GM19467 (cell line): ENCODE measurements at regions not wholly inside any gene's neighbourhood (a gene's known extent, or its start where the extent isn't known, plus 50 kb on each side); places are given as distances from the start of the nearest gene placed in this dataset.
"Not testable (repeated sequence)": the region's sequence is repeated elsewhere in the genome, so short reads cannot be mapped to it uniquely, and the experiment has no call there.

Experiments
- ATAC-seq: cut with Tn5 transposase; IDR thresholded peaks from one replicate; pipeline ENCODE4 v1.9.1; 2021; ENCODE audit warnings: mild to moderate bottlenecking, moderate library complexity; ENCODE audit not compliant: unreplicated experiment

DNA sequence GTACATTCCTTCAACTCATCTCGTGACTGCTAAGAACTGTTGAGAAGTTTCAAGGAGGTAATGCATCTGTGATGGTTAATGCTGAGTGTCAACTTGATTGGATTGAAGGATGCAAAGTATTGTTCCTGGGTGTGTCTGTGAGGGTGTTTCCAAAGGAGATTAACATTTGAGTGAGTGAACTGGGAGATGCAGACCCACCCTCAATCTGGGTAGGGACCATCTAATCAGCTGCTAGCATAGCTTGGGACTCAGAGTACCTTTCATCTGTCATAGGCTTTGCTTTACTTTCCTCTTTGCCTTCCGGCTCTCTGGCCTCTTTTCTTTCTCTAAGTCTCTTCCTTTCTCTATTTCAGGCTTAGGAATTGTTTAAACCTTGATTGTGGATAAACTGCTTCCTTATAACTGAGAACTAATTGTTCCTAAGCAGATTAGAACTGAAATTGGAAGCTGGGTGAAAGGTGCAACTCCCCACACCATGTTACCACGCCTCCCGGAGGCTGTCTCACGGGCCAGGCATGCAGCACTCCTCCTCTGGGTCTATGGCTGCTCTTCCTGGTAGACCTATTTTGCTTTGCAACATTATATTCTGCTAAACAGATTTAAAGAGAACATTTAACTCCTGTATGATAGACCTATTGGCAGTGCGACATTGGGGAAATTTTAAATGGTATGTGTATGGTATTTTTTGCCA lies 298.2 kb downstream of the CCSER2 start:
- no peak for ATAC-seq

DNA sequence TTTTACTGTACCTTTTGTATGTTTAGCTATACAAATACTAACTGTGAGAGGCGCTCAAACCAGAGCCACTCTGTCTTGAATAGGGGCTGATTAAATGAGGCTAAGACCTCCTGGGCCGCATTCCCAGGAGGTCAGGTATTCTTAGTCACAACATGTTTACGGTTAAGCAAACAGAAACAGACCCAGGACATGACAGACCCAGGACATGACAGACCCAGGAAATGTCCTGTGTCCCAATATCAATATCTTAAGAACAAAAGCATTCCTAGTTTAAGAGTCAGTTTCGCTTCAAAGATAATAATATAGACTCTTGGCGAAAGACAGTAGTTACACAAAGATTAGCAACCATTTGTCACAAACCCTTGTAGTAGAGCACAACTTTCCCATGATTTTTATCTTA lies 304.5 kb downstream of the CCSER2 start:
- no peak for ATAC-seq

DNA sequence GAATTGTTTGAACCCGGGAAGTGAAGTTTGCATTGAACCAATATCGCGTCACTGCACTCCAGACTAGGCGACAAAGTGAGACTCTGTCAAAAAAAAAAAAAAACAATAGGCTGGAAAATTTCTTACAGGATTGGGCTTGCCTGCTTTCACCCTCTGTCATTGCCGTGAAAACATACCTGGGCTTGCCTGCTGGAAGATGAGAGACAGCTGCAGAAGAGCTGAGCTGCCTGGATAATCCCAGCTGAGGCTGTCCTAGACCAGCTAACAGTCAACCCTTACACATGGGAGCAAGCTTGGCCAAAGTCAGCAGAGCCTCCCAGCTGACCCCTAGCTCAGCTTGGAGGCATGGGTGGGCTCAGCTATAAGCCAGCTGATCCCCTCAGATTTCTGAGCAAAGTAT lies 306.2 kb downstream of the CCSER2 start:
- ATAC-seq, result no peak

DNA sequence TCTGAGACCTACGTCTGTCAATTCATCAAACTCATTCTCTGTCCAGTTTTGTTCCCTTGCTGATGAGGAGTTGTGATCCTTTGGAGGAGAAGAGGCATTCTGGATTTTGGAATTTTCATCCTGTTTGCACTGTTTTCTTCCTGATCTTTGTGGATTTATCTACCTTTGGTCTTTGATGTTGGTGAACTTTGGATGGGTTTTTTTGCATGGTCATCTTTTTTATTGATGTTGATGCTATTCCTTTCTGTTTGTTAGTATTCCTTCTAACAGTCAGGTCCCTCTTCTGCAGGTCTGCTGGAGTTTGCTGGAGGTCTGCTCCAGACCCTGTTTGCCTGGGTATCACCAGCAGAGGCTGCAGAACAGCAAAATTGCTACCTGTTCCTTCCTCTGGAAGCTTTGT lies 322.2 kb downstream of the CCSER2 start:
- ATAC-seq, result not testable (repeated sequence)

DNA sequence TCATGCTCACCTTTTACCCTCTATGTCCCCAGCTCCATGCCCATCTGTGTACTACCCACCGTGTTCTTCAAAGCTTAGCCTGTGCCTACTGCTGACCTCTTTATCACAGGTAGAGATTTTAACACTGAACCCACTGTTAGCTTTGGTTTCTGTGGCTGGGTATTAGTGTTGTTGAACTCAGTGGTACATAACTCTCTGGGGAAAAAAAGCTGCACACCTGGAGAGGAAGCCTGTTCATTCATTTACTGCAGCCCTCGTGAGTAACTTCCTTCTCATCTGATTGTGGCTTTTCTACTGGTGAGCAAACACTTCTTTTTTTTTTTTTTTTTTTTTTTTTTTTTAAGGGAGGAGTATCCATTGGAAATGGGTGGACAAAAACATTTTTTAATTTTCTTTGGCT lies 326.3 kb downstream of the CCSER2 start:
- peak; percentile 95 for ATAC-seq

DNA sequence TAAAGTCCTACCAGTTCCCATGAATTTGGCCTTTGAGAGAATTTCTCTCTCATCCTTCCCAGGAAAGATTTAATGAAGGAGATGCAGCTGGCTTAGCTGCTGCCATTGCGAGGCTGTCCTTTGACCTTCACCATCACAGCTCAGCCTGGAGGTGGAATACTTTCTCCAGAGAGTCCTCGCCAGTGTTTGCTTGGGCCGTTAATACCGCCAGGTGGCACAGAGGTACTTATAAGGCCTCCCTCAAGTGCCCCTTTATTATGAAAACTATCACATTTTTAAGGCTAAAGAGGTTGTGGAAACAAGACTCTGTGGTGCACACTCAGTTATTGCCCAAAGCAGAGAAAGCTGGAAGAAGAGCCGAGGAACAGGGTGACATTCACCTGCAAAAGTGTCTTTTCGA lies 330.6 kb downstream of the CCSER2 start:
- no peak for ATAC-seq

DNA sequence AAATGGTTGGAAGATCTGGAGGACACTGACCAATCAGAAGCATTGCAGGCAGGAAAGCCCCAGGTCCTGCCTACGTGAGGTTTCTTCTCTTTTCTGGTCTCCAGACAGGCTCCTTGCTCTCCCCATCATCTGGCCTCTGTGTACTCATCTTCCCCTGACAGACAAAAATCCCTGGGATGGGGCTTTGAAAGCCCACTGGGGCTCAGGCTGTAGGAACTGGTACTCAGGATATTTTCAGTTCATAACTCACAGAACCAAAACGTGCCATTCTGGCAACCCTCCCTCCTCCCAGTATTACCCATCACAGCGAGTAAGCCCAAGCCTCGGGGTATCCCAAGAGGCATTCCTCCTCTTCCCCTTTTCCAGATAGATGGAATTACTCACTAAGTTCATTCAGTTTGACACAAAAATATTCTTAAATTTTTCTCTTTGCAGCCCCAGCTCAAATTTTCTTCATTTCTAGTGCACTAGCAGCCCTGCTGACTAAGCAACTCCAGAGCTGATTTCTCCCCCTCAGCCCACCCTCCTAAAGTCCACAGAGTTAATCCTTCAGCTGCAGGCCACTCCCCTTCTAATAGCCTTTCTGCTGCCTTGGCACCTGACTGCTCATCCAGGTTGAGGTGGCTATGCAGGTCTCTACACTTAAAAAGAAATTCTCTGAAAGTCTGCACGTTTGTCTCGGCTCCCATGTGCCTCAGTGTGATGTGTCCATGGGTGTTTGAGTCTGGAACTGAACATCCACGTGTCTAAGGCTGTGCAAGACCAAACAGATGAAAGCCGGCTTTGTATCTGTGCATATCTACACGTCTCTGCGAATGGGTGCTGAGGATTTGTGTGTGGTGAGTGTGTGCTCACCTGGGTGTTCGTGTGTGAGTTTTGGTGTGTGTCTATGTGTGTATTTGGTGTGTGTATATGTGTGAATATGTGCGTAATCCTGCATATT lies 331.4 kb downstream of the CCSER2 start:
- ATAC-seq, result no peak

DNA sequence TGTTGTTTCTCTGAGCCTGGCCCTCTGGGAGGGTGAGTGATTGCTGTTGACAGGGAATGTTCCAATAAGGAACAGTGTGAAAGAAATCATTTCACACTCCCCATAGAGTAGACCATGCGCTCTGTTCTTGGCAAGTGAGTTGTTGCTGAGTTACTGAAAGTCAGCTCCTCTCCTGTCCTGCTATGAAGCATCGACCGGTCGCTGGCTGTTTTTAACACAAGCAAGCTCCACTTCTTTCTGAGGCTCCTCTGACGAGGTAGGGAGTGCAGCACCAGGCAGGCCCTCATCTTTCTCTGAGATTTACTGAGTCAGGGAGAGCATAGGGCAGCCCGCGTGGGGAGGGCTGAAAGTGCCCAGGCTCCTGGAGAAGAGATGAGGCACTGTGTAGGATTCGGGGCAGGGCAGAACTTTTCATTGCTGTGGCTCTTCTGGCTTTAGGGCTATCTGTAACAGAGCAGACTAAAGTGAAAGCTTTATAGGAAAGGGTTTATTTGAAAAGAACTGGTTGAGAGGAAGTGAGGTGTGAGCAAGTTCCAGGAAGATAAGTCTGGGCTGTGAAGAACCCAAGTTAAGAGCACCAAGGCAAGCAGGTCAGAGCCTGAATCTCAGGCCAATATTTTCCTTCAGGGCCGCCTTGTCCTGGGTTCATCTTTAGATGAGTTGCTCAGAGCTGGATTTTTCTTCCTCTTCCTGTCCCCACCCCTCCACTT lies 332.2 kb downstream of the CCSER2 start:
- no peak for ATAC-seq

DNA sequence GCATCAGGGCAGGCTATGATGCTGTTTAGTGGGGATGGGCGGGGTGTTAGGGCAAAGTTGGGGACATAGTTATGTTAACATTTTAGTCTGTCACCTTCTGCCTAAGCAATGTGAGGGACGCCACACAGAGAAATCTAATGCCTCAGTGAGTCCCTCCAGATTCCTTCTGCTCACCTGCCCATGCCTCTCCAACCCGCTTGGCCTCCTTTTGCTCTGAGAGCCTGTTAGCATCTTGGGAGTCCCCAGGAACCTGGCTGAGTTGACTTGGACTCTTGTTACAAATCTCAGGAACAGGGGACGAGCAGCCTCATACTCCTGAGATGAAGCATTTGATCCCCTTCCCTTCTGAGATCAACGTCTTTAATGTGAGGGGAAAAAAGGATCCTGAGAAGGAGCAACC lies 336.8 kb downstream of the CCSER2 start:
- no peak for ATAC-seq

DNA sequence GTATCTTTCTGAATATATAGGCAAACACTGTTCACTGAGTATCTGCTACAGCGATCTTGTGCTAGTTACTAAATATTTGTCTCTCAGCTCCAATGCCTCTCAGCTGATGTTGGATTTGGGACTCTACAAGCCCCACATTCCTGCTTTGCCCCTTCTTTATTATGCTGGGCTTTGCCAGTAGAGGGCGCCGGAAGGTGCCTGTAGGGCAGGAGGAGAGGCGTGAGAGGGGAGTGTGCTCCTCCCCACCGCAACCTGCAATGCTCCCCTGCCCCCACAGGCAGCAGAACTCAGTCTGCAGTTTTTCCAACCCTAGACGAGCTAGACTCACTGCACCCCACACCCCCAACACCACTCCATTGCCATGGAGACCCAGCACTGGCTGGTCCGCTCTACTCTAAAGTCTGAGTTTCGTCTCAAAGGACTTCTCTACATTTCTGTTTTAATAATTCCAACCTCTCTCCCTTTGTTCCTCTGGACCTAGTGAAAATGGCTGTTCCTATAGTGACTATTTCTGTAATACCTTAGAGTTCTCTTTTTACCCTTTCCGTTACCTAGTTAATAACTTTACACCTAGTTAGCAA lies 337.6 kb downstream of the CCSER2 start:
- no peak for ATAC-seq

DNA sequence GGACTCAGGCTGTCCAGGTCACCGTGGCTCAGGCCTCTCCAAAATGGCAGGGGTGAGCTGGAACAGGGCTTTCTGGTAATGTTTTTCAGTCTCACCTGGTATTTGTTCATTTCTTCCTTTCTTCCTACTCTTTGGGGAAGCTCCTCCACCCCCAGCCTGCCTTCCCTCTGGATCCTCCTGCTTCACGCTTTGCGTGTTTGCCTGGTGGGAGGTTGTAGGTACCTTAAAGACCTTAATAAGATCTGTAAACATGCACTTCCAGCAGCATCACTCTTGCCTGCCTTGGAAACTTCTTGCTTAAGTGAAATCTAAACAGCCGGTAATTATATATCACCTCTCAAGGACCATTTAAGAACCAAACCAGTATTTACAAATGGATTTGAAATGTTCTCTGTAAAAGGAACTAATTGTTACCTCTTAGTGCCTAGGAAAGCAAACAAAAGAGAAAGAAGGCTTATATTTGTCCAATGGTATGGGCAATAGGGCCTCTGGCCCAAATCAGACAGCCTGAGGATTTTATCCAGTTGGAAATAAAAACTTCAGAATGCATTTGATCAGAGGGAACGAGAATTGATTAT lies 339.9 kb downstream of the CCSER2 start:
- ATAC-seq, result no peak

DNA sequence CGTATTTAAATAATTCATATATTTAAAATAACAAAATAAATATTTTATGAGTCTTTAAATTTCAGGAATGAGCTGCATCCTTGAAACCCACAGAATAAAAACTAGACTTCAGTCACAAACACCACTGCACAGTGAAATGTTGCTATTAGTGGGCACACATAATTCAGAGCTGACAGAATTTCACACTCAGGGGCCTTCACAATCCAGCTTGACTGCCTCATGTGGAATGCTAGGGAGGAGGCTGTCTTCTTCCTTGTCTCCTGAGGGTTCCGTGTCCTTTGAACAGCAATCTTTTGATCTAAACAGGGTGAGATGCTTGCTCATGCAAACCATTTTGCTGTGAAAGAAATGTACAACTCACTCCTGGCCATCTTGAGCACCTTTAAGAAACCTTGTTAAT lies 346.7 kb downstream of the CCSER2 start:
- no peak for ATAC-seq

DNA sequence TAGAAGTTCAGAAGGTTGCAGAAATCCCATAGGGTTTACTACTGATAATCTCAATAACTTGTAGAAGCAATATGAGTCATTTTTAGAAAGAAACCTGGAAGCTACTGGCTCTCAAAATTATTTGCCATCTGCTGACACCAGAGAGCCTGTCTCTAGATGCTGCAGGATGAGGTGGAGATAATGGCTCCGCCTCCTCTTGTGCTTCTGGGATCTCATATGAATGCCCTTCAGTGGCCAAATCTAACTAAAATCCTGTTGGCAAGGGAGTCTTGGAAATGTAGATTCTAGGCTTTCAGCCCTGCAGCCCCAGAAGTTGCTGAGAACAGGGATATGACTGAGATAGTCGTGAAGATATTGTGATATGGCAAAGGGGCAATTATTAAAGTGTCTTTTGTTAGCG lies 348.1 kb downstream of the CCSER2 start:
- no peak for ATAC-seq

DNA sequence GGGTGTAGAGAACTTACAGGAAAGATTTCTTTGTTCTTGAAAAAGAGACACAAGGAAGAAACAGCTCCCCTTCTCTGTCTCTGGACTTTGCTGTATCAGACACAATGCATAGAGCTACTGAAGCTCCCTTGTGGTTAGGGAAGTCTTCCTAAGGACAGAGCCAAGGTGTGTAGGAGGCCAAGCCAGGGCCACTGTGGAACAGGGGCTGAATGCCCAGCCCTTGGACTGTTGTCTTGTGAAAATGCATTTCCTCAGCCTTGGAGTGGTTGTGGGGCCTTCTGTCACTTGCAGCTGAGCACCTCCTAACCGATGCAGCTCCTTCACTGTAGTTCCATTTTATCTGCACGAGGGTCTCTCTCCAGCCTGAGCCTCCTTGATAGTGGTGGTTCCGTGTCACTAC lies 353.4 kb downstream of the CCSER2 start:
- no peak for ATAC-seq

DNA sequence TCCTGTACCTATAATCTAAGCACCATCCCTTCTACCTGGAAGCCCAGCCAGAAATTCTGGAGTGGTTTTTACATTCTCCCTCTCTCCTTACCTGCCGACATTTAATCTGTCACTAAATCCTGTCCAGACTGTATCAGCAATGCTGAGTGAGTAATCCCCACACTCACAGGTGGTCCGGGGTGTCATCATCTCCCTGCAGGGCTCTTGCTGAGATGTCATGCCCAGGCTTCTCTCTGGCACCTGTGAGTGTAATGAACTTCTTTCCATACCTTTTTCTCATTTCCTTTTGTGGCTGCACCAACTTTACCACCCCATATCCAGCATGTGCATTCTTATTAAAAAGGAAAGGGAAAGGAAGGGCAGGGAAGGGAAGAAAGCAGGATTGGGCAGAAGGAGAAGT lies 355.2 kb downstream of the CCSER2 start:
- no peak for ATAC-seq

DNA sequence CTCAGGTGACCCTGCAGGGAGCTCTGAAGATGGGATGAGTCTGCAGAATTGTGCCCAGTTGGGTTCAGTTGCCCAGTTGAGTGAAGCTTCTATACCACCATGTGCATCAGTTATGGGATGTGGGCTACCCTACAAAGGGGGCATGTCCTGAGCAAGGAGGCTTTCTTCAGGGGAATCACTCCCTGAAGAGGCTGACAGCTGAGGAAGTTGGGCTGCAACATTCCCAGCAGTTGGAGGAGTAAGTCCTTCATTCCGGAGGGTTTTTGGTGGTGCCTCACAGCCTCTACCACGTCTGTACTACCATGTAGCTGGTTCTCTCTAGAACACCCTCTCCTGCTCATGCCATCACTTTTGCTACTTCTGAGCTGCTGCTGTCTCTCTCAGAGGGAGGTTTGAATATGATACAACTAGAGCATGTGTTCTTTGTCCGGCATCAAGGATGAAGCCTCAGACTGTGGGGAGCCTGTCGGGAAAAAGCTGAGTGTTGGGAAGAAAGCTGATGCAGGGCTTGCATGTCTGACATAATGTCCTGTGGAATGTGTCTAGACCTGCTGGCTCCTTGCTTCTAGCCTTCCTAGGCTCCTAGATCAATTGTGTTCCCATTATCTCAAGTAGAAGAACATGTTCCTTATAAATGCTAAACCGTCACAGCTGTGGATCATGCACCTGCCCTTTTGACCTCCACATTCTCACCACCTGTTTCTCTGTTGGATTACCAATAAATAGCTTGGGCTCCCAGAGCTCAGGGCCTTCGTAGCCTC lies 355.8 kb downstream of the CCSER2 start:
- no peak for ATAC-seq

DNA sequence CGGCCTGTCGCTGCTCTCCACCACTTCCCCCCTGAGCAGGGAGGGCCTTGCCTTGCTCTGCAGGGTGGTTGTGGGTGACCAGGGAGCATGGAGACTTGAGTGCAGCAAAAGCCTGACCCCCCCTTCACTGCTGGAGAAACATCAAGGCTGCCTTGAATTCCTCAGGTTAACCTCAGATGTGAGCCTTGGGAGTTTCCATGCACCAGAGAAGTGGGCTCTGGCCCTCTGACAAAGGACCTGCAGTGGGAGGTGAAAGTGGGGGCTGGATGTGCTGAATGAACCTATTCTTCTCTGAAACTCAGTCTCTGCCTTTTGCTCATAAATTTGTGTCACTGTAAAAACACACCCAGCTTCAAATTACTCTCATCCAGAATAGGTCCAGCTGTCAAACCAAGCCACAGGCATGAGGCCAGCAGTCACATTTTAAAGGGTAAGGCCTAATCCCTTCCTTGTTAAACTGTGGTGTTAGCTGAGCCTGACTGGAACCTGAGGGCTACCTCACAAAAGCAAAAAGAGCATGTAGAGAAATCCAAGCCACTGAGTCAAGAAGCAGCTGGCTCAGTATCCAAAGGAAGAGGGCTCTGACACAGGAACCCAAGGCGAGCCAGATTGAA lies 356.8 kb downstream of the CCSER2 start:
- ATAC-seq, result no peak

DNA sequence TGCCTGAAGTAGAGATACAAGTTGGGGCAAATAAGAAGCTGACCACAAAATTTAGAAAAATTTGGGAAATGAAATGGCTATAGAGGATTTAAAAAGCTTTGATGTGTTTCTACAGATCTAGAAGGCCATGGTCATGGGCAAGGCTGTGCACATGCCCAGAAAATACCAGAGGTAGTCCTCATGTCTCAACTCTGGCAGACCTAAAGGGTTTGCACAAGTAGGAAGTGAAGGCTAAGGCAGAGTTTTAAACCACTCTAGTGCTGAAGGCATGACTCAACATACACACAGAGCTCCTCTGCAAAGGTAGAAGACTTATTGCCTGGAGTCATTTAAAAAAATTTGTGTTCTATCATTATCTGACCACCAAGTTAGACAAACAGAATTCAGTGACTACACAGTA lies 364.6 kb downstream of the CCSER2 start:
- ATAC-seq, result no peak

DNA sequence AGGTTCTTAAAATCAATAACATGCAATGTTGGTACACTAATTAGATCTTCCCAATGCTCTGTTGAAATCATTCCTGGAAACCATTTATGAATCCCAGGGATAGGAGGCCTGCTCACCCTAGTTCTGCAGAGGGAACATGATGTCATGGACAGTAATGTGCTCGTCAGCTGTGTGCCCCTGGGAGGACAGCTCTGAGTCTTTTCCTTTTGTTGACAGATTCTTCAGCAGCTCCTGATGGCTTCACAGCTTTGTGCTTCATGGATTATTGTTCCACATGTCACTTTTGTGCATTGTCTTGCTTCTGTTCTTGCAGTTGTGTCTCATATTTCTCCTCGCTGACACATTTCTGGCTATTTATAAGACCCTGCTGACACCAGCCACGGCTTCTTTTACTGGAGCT lies 367.5 kb downstream of the CCSER2 start:
- ATAC-seq, result no peak

DNA sequence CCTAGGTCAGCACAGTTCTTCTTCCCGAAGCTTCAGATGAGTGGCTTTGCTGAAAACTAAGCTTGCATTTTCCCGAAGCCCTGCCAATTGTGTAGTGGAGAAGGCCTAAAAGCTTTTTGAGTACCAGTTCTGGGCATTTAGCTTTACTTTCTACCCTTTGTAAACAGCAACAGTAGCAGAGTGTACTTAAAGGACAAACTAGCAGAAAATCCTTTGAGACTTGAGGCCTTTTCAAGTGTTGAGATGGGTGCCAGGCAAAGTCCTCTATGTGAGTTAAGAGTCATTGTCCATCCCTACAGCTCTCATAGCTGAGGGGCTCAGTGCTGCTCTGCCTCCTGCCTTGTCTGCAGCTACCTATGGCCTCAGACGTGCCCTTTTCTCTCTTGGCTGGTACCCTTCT lies 368.2 kb downstream of the CCSER2 start:
- no peak for ATAC-seq
